ENCODE measurements at regions not wholly inside any gene's neighbourhood (a gene's known extent, or its start where the extent isn't known, plus 50 kb on each side); places are given as distances from the start of the nearest gene placed in this dataset.

DNA sequence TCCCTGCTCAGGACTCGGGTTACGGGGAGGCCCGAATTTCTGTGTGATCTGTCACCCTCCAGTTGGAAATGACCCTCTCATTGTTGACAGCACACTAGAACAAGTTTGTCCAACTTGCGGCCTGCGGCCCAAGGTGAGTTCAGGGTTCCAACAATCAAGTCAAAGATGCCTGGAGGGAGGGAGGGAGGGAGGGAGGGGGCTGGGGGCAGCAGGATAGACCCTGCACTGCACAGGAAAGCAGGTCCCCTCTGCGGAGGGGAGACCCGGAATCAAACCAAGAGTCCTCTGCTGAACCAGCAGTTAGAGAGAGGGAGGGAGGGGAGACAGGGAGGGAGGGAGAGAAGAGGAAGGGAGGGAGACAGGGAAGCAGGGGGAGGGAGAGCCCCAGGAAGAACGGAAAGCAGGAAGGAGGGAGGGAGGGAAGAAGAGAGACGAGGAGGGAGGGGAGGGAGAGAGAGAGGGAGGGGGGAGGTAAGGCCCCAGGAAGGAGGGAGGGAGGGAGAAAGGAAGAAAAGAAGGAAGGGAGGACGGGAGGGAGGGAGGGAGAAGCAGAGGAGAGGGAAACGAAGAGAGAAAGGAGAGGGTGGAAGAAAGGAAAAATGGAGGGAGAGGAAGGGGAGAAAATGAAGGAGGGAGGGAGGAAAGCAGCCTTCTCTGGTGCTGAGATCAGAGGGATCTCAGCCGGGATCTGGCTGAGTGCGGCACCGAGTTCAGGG lies 96.7 kb upstream of the CDH5 start:
- TF ChIP-seq, protein P1, sequence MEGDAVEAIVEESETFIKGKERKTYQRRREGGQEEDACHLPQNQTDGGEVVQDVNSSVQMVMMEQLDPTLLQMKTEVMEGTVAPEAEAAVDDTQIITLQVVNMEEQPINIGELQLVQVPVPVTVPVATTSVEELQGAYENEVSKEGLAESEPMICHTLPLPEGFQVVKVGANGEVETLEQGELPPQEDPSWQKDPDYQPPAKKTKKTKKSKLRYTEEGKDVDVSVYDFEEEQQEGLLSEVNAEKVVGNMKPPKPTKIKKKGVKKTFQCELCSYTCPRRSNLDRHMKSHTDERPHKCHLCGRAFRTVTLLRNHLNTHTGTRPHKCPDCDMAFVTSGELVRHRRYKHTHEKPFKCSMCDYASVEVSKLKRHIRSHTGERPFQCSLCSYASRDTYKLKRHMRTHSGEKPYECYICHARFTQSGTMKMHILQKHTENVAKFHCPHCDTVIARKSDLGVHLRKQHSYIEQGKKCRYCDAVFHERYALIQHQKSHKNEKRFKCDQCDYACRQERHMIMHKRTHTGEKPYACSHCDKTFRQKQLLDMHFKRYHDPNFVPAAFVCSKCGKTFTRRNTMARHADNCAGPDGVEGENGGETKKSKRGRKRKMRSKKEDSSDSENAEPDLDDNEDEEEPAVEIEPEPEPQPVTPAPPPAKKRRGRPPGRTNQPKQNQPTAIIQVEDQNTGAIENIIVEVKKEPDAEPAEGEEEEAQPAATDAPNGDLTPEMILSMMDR (IDR thresholded peaks at IDR 0.05; ENCODE audit: poor library complexity): no peak
- TF ChIP-seq EZH2 (IDR thresholded peaks at IDR 0.05; ENCODE audit: borderline replicate concordance): no peak
